ENCODE measurements at regions not wholly inside any gene's neighbourhood (a gene's known extent, or its start where the extent isn't known, plus 50 kb on each side); places are given as distances from the start of the nearest gene placed in this dataset.

DNA sequence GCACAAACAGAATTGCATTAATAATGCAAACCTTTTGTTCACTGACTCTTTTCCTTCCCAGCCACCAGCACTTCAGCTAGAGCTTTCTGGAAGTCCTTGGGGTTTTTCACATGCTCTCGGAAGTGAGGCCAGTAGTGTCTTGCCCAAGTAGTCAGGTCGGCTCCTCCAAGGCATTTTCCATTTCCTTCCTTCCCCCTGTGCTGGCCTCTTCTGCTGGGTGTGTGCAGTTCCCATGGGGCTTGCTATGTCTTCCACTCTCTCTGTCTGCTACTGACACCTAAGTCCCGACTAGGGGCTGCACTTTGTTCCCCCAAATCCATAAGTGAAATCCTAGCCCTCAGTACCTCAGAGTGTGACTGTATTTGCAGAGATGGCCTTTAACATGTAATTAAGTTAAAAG is 175.6 kb upstream of the BMPER start:
- DNase-seq (ENCODE audit: extremely low spot score): no peak
- POLR2A ChIA-PET: interaction anchor here (1.3 kb wide), 1 partner anchor 9 kb away, joined by 3 read pairs; no protein-coding TSS in a partner anchor
- CTCF ChIA-PET: interaction anchor here (1.1 to 1.5 kb wide), 2 partner anchors 78 to 166 kb away, joined by 3 to 4 read pairs; no protein-coding TSS in a partner anchor
- TF ChIP-seq FOXA1 (IDR thresholded peaks at IDR 0.05): no peak
- TF ChIP-seq HDGF (IDR thresholded peaks at IDR 0.05; ENCODE audit: borderline replicate concordance): no peak
- TF ChIP-seq NFRKB (IDR thresholded peaks at IDR 0.05): no peak
- no peak for TF ChIP-seq FOXK2 (IDR thresholded peaks at IDR 0.05)

DNA sequence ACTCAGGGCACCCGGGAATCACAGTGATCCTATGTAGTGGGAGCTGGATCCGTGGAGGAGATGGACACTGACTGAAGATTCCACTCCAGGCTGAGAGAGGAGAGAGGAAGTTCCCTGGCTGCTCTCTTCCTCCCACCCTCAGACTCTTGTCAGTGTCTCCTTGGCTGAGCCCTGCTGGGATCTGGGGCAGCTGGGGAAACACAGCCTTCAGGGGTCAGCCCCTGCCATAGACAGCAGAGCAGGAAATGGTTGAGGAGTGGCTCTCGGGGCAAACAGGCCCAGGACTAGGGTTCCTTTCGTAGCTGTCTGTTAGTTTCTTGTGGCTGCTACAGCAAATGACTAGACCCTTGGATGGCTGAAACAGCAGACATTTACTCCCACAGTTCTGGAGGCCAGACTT is 174.4 kb upstream of the BMPER start:
- POLR2A ChIA-PET: interaction anchor here (1.1 kb wide), 1 partner anchor 9 kb away, joined by 5 read pairs; no protein-coding TSS in a partner anchor
- DNase-seq (ENCODE audit: extremely low spot score): no peak

DNA sequence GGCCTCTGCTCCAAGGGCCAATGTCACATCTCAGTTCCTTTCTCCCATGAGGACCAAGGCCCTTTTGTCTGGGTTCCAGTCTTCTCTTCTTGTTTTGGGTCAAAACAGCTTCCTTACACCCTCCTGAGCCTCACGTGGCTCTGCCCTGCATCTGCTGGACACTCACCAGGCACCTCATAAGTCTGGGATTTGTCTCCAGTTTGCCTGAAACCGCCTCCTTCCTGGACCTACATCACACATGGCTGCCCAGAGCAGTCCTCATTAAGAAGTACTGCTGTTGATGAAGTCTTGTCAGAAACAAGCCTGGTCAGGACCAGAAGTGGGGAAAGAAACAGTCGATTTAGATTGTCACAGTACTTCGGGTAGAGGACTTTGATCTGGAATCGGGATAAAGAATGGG is 173.4 kb upstream of the BMPER start:
- TF ChIP-seq CTBP1 (IDR thresholded peaks at IDR 0.05; ENCODE audit: borderline replicate concordance): no peak
- no peak for TF ChIP-seq NFRKB (IDR thresholded peaks at IDR 0.05)
- no peak for TF ChIP-seq ZNF384 (IDR thresholded peaks at IDR 0.05)
- no peak for TF ChIP-seq FOXK2 (IDR thresholded peaks at IDR 0.05)
- no peak for TF ChIP-seq L3MBTL2 (conservative IDR thresholded peaks at IDR 0.05)
- TF ChIP-seq SP1 (IDR thresholded peaks at IDR 0.05): no peak
- ChIA-PET POLR2A (no interaction called here), CTCF (interaction anchor here (1.1 to 1.2 kb wide), 2 partner anchors 79 to 201 kb away, joined by 3 read pairs; no protein-coding TSS in a partner anchor)
- DNase-seq (ENCODE audit: extremely low spot score): no peak

More for the DNA sequence above, 174.4 kb upstream of the BMPER start:
- TF ChIP-seq CTBP1 (IDR thresholded peaks at IDR 0.05; ENCODE audit: borderline replicate concordance): no peak
- no peak for TF ChIP-seq L3MBTL2 (conservative IDR thresholded peaks at IDR 0.05)
- no peak for TF ChIP-seq SP1 (IDR thresholded peaks at IDR 0.05)
- TF ChIP-seq ZNF384 (IDR thresholded peaks at IDR 0.05): no peak
- no peak for TF ChIP-seq FOXK2 (IDR thresholded peaks at IDR 0.05)
- TF ChIP-seq ARNT (IDR thresholded peaks at IDR 0.05): no peak
- no peak for TF ChIP-seq SUZ12 (IDR thresholded peaks at IDR 0.05)
- no peak for TF ChIP-seq LEF1 (IDR thresholded peaks at IDR 0.05; ENCODE audit: borderline replicate concordance)
- TF ChIP-seq HDGF (IDR thresholded peaks at IDR 0.05; ENCODE audit: borderline replicate concordance): no peak
- no peak for TF ChIP-seq ELF4 (IDR thresholded peaks at IDR 0.05)
- TF ChIP-seq, protein P1, sequence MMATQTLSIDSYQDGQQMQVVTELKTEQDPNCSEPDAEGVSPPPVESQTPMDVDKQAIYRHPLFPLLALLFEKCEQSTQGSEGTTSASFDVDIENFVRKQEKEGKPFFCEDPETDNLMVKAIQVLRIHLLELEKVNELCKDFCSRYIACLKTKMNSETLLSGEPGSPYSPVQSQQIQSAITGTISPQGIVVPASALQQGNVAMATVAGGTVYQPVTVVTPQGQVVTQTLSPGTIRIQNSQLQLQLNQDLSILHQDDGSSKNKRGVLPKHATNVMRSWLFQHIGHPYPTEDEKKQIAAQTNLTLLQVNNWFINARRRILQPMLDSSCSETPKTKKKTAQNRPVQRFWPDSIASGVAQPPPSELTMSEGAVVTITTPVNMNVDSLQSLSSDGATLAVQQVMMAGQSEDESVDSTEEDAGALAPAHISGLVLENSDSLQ (IDR thresholded peaks at IDR 0.05): no peak
- CTCF ChIA-PET: interaction anchor here (0.6 to 1.5 kb wide), 2 partner anchors 165 to 476 kb away, joined by 3 read pairs; no protein-coding TSS in a partner anchor

DNA sequence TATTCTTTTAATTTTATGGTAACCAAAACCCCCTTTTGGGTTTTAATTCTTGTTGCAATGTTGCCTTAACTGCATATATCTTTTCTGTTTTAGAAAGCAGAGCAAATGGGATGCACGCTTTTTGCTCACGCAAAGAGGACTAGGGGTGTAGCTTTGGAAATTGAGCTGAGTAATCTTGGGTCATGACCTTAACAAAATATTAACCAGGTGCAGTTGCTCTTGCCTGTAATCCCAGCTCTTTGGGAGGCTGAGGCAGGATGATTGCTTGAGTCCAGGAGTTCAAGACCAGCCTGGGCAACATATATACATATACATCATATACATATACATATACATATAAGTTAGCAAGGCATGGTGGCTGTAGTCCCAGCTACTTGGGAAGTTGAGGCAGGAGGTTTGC is 172.9 kb upstream of the BMPER start:
- POLR2A ChIA-PET: interaction anchor here (0.6 kb wide), 1 partner anchor 264 kb away, joined by 3 read pairs; no protein-coding TSS in a partner anchor
- no peak for DNase-seq (ENCODE audit: extremely low spot score)
- CTCF ChIA-PET: interaction anchor here (1.1 to 1.2 kb wide), 2 partner anchors 79 to 200 kb away, joined by 3 read pairs; no protein-coding TSS in a partner anchor
- TF ChIP-seq FOXA1 (IDR thresholded peaks at IDR 0.05): no peak

DNA sequence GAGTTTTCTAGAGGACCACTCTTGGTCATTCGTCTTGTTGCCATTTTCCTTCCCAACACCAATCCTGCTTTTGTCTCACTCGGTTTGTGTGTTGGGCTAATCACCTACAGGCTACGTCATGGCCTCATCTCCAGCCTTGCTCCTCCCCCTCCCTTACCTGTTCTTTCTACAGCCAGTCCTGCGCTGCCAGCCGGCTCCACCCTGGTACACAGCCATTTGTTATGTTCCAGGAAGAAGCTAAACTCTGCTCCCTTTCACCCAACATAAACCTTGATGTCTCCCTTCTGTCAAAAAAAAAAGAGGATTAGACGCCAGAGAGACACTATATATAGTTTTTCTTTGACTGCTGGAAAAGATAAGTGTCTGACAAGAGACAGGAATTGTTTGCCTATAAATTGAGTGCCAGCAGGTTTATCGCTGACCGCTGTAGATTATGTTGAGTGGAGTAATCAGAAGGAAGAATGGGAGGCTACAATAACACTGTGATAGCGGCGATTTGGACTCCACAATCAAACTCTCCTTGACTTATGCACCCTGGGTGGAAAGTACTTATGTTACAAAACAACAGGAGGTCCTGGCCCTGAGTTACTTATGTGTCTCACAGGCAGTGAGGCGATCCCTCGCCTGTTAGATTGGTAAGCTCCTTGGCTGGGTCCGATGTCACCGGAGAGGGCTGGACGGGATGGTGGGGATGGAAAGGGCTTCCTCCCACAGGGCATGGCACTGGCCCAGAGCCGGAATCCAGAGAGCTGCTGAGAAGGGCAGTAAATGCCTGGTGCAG is 171.3 kb upstream of the BMPER start:
- ChIA-PET CTCF (interaction anchor here (0.7 to 1.1 kb wide), 2 partner anchors 9 to 548 kb away, joined by 3 to 6 read pairs; no protein-coding TSS in a partner anchor), POLR2A (interaction anchor here (1.1 to 1.5 kb wide), 3 partner anchors 12 to 162 kb away, joined by 3 to 6 read pairs (median 4); no protein-coding TSS in a partner anchor)
- TF ChIP-seq ELF4 (IDR thresholded peaks at IDR 0.05) (peak; percentile 19; the same call in 1 of the 2 replicates), SP1 (IDR thresholded peaks at IDR 0.05) (no peak), FOXK2 (IDR thresholded peaks at IDR 0.05) (no peak), HDGF (IDR thresholded peaks at IDR 0.05; ENCODE audit: borderline replicate concordance) (no peak), ZNF384 (IDR thresholded peaks at IDR 0.05) (peak; percentile 59; the same call in 1 of the 2 replicates), TARDBP (IDR thresholded peaks at IDR 0.05) (no peak), FOXM1 (IDR thresholded peaks at IDR 0.05; ENCODE audit: borderline replicate concordance) (no peak), SUZ12 (IDR thresholded peaks at IDR 0.05) (no peak), FOXA1 (IDR thresholded peaks at IDR 0.05) (no peak), ARNT (IDR thresholded peaks at IDR 0.05) (no peak), NFRKB (IDR thresholded peaks at IDR 0.05) (no peak), L3MBTL2 (conservative IDR thresholded peaks at IDR 0.05) (no peak), BHLHE40 (IDR thresholded peaks at IDR 0.05; ENCODE audit: borderline replicate concordance) (no peak), CTBP1 (IDR thresholded peaks at IDR 0.05; ENCODE audit: borderline replicate concordance) (peak; percentile 96), LEF1 (IDR thresholded peaks at IDR 0.05; ENCODE audit: borderline replicate concordance) (no peak)
- TF ChIP-seq, protein P1 (IDR thresholded peaks at IDR 0.05): peak; percentile 90
- peak; percentile 67 for DNase-seq (ENCODE audit: extremely low spot score)

DNA sequence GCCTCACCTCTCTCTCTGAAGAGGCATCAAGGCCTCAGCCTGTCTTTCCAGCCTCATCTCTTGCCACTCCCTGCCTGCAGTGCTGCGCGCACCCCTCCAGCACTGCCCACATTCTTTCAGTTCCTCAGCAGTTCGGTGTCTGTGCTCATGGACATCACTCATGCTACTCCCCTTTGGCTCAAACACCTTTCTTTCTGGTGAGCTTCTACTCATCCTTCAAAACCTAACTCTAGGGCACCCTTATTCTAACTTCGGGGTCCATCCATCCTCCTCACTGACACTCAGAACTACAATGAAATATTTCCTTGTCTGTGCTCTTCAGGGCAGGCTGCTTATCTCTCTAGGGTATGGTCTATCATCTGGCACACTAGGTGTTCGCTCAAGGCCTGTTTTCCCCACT is 169.9 kb upstream of the BMPER start:
- ChIA-PET CTCF (interaction anchor here (0.6 kb wide), 1 partner anchor 20 kb away, joined by 3 read pairs; no protein-coding TSS in a partner anchor), POLR2A (interaction anchor here (1.5 kb wide), 1 partner anchor 13 kb away, joined by 6 read pairs; no protein-coding TSS in a partner anchor)
- no peak for TF ChIP-seq FOXA1 (IDR thresholded peaks at IDR 0.05)
- no peak for TF ChIP-seq NFRKB (IDR thresholded peaks at IDR 0.05)
- TF ChIP-seq CTBP1 (IDR thresholded peaks at IDR 0.05; ENCODE audit: borderline replicate concordance): no peak
- TF ChIP-seq ELF4 (IDR thresholded peaks at IDR 0.05): no peak
- TF ChIP-seq ARNT (IDR thresholded peaks at IDR 0.05): no peak
- TF ChIP-seq TARDBP (IDR thresholded peaks at IDR 0.05): no peak
- TF ChIP-seq SUZ12 (IDR thresholded peaks at IDR 0.05): no peak
- TF ChIP-seq FOXM1 (IDR thresholded peaks at IDR 0.05; ENCODE audit: borderline replicate concordance): no peak
- TF ChIP-seq HDGF (IDR thresholded peaks at IDR 0.05; ENCODE audit: borderline replicate concordance): no peak
- TF ChIP-seq, protein P1 (IDR thresholded peaks at IDR 0.05): no peak
- no peak for TF ChIP-seq BHLHE40 (IDR thresholded peaks at IDR 0.05; ENCODE audit: borderline replicate concordance)
- no peak for TF ChIP-seq LEF1 (IDR thresholded peaks at IDR 0.05; ENCODE audit: borderline replicate concordance)
- TF ChIP-seq FOXK2 (IDR thresholded peaks at IDR 0.05): no peak
- TF ChIP-seq ZNF384 (IDR thresholded peaks at IDR 0.05): no peak
- no peak for TF ChIP-seq SP1 (IDR thresholded peaks at IDR 0.05)
- TF ChIP-seq L3MBTL2 (conservative IDR thresholded peaks at IDR 0.05): no peak
- no peak for DNase-seq (ENCODE audit: extremely low spot score)
